GM20000 (cell line): ENCODE measurements at regions not wholly inside any gene's neighbourhood (a gene's known extent, or its start where the extent isn't known, plus 50 kb on each side); places are given as distances from the start of the nearest gene placed in this dataset.

Experiments
- DNase-seq: peaks from one replicate; pipeline ENCODE4 v3.0.0; 2012; ENCODE audit warnings: low spot score
- TF ChIP-seq, protein P1 (sequence below): IDR thresholded peaks from 2 replicates; pipeline ENCODE4 v1.5.1; 2012; ENCODE audit warnings: mild to moderate bottlenecking, control low read depth; ENCODE audit errors: extremely low read depth, missing control alignments

- no peak for DNase-seq
- TF ChIP-seq, protein P1, sequence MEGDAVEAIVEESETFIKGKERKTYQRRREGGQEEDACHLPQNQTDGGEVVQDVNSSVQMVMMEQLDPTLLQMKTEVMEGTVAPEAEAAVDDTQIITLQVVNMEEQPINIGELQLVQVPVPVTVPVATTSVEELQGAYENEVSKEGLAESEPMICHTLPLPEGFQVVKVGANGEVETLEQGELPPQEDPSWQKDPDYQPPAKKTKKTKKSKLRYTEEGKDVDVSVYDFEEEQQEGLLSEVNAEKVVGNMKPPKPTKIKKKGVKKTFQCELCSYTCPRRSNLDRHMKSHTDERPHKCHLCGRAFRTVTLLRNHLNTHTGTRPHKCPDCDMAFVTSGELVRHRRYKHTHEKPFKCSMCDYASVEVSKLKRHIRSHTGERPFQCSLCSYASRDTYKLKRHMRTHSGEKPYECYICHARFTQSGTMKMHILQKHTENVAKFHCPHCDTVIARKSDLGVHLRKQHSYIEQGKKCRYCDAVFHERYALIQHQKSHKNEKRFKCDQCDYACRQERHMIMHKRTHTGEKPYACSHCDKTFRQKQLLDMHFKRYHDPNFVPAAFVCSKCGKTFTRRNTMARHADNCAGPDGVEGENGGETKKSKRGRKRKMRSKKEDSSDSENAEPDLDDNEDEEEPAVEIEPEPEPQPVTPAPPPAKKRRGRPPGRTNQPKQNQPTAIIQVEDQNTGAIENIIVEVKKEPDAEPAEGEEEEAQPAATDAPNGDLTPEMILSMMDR, result no peak
Observed at GRCh38 chr2:8363161-8363560, 318.7 kb upstream of the ID2 start.

DNA sequence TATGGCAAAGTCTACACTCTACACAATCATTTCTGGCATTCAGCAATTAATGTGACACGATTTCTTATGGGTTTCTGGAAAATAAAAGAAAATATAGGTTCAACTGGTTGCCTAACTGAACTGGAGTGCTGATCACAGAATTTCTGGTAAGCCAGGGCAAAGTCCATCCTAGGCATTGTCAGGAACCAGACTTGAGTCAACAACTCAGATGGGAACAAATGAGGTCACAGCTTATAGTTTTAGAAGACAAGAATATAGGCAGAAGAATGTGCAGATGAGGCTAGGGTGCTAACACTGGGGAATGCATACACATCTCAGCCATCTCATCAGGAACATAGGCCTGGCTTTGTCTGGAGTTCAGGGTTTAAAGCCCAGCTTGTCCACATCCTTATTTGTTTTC, 317.2 kb upstream of the ID2 start:
- no peak for DNase-seq
- TF ChIP-seq, protein P1, result no peak

- no peak for DNase-seq
- TF ChIP-seq, protein P1, result no peak
Observed at GRCh38 chr2:8365331-8365910, 316.4 kb upstream of the ID2 start.

GRCh38 chr2:8367833-8368232, 314.0 kb upstream of the ID2 start:
- TF ChIP-seq, protein P1, result no peak
- no peak for DNase-seq

DNA sequence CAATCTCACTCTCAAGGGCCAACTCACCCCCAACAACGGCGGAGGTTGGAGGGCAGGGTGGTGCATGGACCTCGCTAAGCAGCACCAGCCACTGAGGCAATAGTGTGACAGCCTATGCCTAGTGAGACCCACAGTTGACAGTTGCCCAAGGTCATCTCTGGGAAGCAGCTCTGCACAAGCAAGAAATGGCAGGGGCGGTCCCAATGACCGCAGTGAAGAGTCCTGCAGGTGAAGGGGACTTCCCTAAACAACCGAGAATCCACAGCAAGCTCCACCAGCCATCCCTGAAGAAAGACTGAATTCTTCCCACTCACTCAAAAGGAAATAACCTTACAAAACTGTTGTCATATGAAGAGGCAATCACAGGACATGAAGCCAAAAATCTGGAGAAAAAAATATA, 313.4 kb upstream of the ID2 start:
- TF ChIP-seq, protein P1, result no peak
- peak; percentile 28 for DNase-seq

DNA sequence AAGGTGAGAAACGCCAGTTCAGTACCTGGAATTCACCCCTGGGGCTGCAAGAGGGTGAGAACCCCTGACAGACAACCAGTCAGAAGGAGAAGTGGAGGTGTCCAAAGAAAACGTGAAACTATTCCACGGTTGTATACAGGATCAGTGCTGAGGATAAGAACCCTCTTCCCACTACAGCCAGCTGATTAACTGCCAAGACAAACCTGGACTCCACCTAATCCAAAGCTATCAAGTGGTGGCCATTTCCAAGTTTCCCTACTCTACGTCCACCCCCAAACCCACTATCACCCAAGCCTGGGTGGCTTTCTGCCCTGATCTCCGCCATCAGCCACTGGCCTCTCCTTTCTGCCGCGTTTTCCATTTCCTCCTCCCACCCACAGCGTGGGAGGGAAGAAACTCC, 312.3 kb upstream of the ID2 start:
- no peak for DNase-seq
- TF ChIP-seq, protein P1, result no peak

- TF ChIP-seq, protein P1, result no peak
- no peak for DNase-seq
Observed at GRCh38 chr2:8370258-8370802, 311.5 kb upstream of the ID2 start.
